BLaER1 treated with 17β-estradiol and CSF1 and Interleukin-3, amounts not matched to agents 10 nM and 100 nM (cell line): ENCODE measurements at regions not wholly inside any gene's neighbourhood (a gene's known extent, or its start where the extent isn't known, plus 50 kb on each side); places are given as distances from the start of the nearest gene placed in this dataset.
"Not testable (repeated sequence)": the region's sequence is repeated elsewhere in the genome, so short reads cannot be mapped to it uniquely, and the experiment has no call there.

Experiments used
- H3K27ac ChIP-seq, 11 experiments: shearing (Covaris generic); formaldehyde crosslinking; 2 replicates each; pipeline ENCODE4 v1.8.1; 2022
- H3K27me3 ChIP-seq, 11 experiments: shearing (Covaris generic); formaldehyde crosslinking; 2 replicates each; pipeline ENCODE4 v1.8.1; 2022
- H3K36me3 ChIP-seq, 11 experiments: shearing (Covaris generic); formaldehyde crosslinking; 2 replicates each; pipeline ENCODE4 v1.8.1; 2022
- H3K4me1 ChIP-seq, 10 experiments: shearing (Covaris generic); formaldehyde crosslinking; 2 replicates each; pipeline ENCODE4 v1.8.1; 2022
- H3K4me2 ChIP-seq, 11 experiments: shearing (Covaris generic); formaldehyde crosslinking; 2 replicates each; pipeline ENCODE4 v1.8.1; 2022
- H3K4me3 ChIP-seq, 10 experiments: shearing (Covaris generic); formaldehyde crosslinking; 2 replicates each; pipeline ENCODE4 v1.8.1; 2022
- H3K9ac ChIP-seq, 11 experiments: shearing (Covaris generic); formaldehyde crosslinking; 2 replicates each; pipeline ENCODE4 v1.8.1; 2022
- H3K9me3 ChIP-seq, 11 experiments: shearing (Covaris generic); formaldehyde crosslinking; replicated peaks in 1 of 11; 2 replicates each; pipeline ENCODE4 v1.8.1; 2022
- H4K20me1 ChIP-seq, 11 experiments: shearing (Covaris generic); formaldehyde crosslinking; 2 replicates each; pipeline ENCODE4 v1.8.1; 2022
- Cebpa-rat ChIP-seq, 11 experiments: shearing (Covaris generic); IDR thresholded peaks; 2 replicates each; pipeline ENCODE4 v1.8.1; 2022

DNA sequence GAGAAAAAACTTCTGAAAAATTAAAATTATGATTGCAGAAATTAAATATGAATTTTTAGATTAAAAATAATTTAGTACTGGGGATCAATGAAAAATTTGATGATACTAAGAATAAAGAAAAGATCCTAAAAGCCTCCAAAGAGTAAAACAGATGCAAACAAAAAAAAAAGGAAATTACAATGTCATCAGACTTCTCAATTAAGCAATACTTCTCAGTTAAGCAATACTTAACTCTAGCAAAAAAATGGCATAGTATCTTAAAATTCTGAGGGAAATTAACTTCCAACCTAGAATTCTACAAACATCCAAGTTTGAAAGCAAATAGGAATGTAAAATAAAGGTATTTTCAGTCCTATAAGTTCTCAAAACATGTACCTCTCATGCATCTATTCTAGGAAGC is 141.2 kb upstream of the INTU start:
- H3K4me1 ChIP-seq = 0 out of 20 replicates have a peak, but pooled peaks cover 0 to 4% (median 0%) of the 10 kb centered on the region in 10 experiments
- H3K27ac ChIP-seq = no peak overlapping the region
- H3K4me2 ChIP-seq = no peak overlapping the region
- H3K9ac ChIP-seq = no peak overlapping the region
- H3K27me3 ChIP-seq = no peaks in the 10 kb centered on the region
- H3K4me3 ChIP-seq = no peak overlapping the region
- no peaks in the 10 kb centered on the region for H3K36me3 ChIP-seq
- TF ChIP-seq Cebpa-rat (IDR thresholded peaks at IDR 0.05) = no peak
- H3K9me3 ChIP-seq = no peaks in the 10 kb centered on the region
- H4K20me1 ChIP-seq = no peaks in the 10 kb centered on the region

DNA sequence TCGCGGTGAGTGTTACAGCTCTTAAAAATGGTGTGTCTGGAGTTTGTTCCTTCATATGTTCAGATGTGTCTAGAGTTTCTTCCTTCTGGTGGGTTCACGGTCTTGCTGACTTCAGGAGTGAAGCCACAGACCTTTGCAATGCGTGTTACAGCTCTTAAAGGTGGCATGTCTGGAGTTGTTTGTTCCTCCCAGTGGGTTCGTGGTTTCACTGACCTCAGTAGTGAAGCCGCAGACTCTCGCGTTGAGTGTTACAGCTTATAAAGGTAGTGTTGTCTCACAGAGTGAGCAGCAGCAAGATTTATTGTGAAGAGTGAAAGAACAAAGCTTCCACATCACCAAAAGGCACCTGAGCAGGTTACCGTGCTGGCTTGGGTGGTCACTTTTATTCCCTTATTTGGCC is 135.9 kb upstream of the INTU start:
- not testable (repeated sequence) for H3K4me3 ChIP-seq, H4K20me1 ChIP-seq, H3K9ac ChIP-seq, H3K27me3 ChIP-seq, H3K4me2 ChIP-seq, H3K27ac ChIP-seq, H3K36me3 ChIP-seq
- Histone ChIP-seq H3K9me3 (peaks cover 0 to 13% (median 0%) of the 10 kb centered on the region in 11 experiments; a peak in 7 of 22 replicates), H3K4me1 (peaks cover 0 to 17% (median 0%) of the 10 kb centered on the region in 10 experiments; a peak in 3 of 20 replicates)

DNA sequence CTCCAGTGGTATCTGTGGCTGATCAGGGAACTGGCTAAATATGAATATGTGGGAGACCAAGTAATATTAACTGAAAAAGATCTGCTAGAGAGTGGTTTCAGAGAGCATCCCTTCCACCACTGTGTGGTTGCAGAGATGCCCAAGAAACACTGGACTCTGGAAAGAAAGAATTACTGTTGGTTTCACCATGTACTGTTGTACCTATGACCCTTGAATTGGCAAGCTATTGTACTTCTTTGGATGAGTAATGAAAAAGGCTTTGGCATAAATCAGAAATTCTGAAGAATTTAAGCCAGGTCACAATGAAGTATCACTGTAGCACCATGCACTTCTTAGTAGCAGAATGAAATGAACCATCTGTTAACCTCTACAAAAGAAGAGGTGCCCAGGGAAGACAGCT is 134.4 kb upstream of the INTU start:
- Histone ChIP-seq H3K9me3 (peaks cover 0 to 13% (median 0%) of the 10 kb centered on the region in 11 experiments; a peak in 7 of 22 replicates), H3K4me3 (no peak overlapping the region), H3K9ac (no peak overlapping the region), H3K27me3 (no peaks in the 10 kb centered on the region), H3K36me3 (no peaks in the 10 kb centered on the region), H3K27ac (no peak overlapping the region), H3K4me1 (peaks cover 0 to 16% (median 0%) of the 10 kb centered on the region in 10 experiments; a peak in 3 of 20 replicates), H4K20me1 (no peaks in the 10 kb centered on the region), H3K4me2 (no peak overlapping the region)
- no peak for TF ChIP-seq Cebpa-rat (IDR thresholded peaks at IDR 0.05)

DNA sequence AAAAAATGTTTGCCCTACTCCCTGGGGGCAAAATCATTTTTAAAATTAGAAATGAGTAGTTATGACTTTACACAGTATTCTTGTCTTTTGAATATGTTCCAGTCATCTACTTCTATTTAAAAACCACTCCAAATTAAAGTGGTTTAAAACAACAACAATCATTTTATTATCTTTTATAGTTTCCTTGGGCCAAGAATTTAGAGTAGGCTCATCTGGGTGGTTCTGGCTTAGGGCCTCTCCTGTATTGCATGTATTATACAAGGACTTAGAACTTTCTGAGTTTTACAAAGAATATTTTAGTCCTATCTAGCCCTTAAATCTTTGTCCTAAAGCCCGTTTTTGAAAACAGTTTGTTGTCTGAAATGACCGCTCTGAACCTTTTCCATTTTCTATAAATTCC is 132.5 kb upstream of the INTU start:
- H3K9me3 ChIP-seq = peaks cover 0 to 13% (median 0%) of the 10 kb centered on the region in 11 experiments; a peak in 7 of 22 replicates
- H3K36me3 ChIP-seq = no peaks in the 10 kb centered on the region
- no peaks in the 10 kb centered on the region for H3K27me3 ChIP-seq
- no peak overlapping the region for H3K27ac ChIP-seq
- H3K9ac ChIP-seq = no peak overlapping the region
- H3K4me2 ChIP-seq = peak overlapping the region in 2 of 11 experiments; percentile 22 to 49; a peak in 2 of 22 replicates
- peaks cover 0 to 16% (median 0%) of the 10 kb centered on the region in 10 experiments; a peak in 3 of 20 replicates for H3K4me1 ChIP-seq
- no peaks in the 10 kb centered on the region for H4K20me1 ChIP-seq
- no peak for TF ChIP-seq Cebpa-rat (IDR thresholded peaks at IDR 0.05)
- H3K4me3 ChIP-seq = no peak overlapping the region

DNA sequence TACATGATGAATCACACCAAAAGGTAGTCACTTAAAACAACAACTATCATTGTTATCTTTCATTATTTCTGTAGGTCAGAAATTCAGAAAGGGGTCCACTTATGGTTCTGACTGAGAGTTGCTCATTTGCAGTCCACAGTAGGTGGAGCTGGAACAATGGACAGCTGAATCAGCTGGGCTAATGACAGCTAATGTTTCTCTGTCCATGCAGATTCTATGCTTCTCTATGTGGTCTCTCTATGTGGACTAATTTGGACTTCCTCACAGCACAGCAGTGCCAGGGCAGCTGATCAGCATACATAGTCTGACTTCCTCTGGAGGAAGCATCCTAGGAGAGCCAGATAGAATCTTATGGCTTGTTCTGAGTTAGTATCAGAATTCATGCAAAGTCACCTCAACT is 131.7 kb upstream of the INTU start:
- peak overlapping the region in 2 of 11 experiments; percentile 22 to 49; a peak in 3 of 22 replicates for H3K4me2 ChIP-seq
- H3K4me3 ChIP-seq = no peak overlapping the region
- no peak overlapping the region for H3K27ac ChIP-seq
- H3K4me1 ChIP-seq = peaks cover 0 to 16% (median 0%) of the 10 kb centered on the region in 10 experiments; a peak in 3 of 20 replicates
- no peaks in the 10 kb centered on the region for H3K27me3 ChIP-seq
- H3K9me3 ChIP-seq = peaks cover 0 to 13% (median 0%) of the 10 kb centered on the region in 11 experiments; a peak in 7 of 22 replicates
- no peak overlapping the region for H3K9ac ChIP-seq
- H4K20me1 ChIP-seq = no peaks in the 10 kb centered on the region
- no peaks in the 10 kb centered on the region for H3K36me3 ChIP-seq
- TF ChIP-seq Cebpa-rat (IDR thresholded peaks at IDR 0.05) = no peak

DNA sequence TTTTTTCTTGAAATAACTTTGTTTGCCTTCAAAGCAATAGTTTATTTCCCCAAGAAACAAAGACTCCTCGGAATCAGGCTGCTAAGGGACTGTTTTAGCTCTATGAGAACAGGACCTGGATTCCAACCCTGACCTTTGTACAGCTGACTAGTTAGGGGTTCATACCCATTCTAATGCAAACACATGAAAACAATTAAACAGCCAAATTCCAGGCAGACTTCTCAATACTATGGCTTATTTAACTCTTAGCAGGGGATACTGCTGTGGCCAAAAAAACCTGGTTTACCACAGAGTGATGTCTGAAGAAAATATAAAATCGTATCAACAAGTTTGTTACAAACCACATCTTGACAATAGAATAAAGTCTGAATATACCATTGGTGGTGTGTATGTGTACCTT is 129.6 kb upstream of the INTU start:
- Histone ChIP-seq H3K27ac (no peak overlapping the region), H3K9me3 (no peaks in the 10 kb centered on the region; a peak in 1 of 22 replicates), H4K20me1 (no peaks in the 10 kb centered on the region), H3K9ac (no peak overlapping the region), H3K4me1 (peaks cover 0 to 16% (median 0%) of the 10 kb centered on the region in 10 experiments; a peak in 3 of 20 replicates), H3K4me3 (no peak overlapping the region), H3K4me2 (no peak overlapping the region), H3K36me3 (no peaks in the 10 kb centered on the region), H3K27me3 (no peaks in the 10 kb centered on the region)
- TF ChIP-seq Cebpa-rat (IDR thresholded peaks at IDR 0.05) = no peak

DNA sequence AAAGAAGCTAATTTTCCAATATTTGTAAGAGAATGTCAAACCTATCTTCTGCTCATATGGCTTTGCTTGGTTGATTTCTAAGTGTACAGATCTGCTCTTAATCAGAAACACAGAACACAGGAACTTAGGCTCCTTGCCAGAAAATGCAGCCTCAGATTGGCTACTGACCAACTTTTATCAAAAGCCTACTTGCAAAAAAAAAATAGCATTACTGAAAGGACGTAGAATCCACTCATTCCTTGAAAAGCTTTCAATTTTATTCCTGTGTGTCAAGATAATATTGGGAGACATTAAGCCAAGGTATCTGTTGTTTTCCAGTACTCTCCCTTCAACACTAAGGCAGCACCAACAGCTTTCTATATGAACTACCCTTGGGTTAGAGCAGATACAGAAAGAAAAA is 127.6 kb upstream of the INTU start:
- Histone ChIP-seq H3K4me3 (no peak overlapping the region), H3K4me1 (peaks cover 0 to 15% (median 0%) of the 10 kb centered on the region in 10 experiments; a peak in 3 of 20 replicates), H3K9ac (no peak overlapping the region), H4K20me1 (no peaks in the 10 kb centered on the region), H3K4me2 (no peak overlapping the region), H3K9me3 (no peaks in the 10 kb centered on the region), H3K27ac (no peak overlapping the region), H3K27me3 (no peaks in the 10 kb centered on the region), H3K36me3 (no peaks in the 10 kb centered on the region)
- TF ChIP-seq Cebpa-rat (IDR thresholded peaks at IDR 0.05) = no peak

DNA sequence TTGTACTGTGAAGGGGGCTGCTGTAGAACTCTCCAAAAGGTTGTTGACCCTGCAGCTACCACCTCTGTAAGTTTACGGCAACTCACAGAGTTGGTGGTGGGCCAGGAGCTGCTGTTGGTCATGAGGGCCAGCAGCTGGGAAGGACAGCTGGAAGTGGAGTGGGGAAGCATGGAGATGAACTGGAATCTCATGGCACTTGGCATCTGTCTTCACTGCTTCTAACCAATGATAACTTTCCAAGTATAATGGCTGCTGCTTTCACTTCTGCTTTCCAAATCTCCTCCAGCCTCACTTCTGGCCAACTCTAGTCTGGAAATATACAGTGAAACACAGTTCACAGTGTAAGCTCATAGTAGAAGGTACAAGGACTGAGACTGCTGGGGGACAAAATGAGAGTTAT is 126.5 kb upstream of the INTU start:
- H3K36me3 ChIP-seq = no peaks in the 10 kb centered on the region
- H3K4me2 ChIP-seq = no peak overlapping the region
- no peak overlapping the region for H3K4me3 ChIP-seq
- H3K9ac ChIP-seq = no peak overlapping the region
- peaks cover 0 to 4% (median 0%) of the 10 kb centered on the region in 10 experiments; a peak in 3 of 20 replicates for H3K4me1 ChIP-seq
- no peak for TF ChIP-seq Cebpa-rat (IDR thresholded peaks at IDR 0.05)
- no peaks in the 10 kb centered on the region for H3K27me3 ChIP-seq
- H4K20me1 ChIP-seq = no peaks in the 10 kb centered on the region
- H3K27ac ChIP-seq = no peak overlapping the region
- H3K9me3 ChIP-seq = no peaks in the 10 kb centered on the region

DNA sequence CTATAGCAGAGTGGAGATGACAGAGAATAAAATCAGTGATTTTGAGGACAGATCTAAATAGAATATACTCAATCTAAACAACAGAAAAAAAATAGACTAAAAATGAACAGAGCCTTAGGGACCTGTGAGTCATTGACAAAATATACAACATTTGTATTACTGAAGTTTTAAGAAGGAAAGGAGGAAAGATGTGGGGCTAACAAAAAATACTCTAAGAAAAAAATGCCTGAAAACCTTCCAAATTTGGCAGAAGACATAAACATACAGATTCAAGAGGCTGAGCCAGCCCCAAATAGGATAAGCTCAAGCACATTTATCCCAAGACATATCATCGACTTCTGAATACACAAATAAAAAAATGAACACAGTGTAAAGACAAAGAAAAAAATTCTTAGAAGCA is 123.6 kb upstream of the INTU start:
- Histone ChIP-seq H3K9me3 (no peaks in the 10 kb centered on the region), H3K4me3 (no peak overlapping the region), H3K4me1 (no peaks in the 10 kb centered on the region), H3K27me3 (no peaks in the 10 kb centered on the region), H3K36me3 (no peaks in the 10 kb centered on the region), H3K4me2 (no peak overlapping the region), H3K9ac (no peak overlapping the region), H4K20me1 (no peaks in the 10 kb centered on the region), H3K27ac (no peak overlapping the region)
- TF ChIP-seq Cebpa-rat (IDR thresholded peaks at IDR 0.05) = no peak

DNA sequence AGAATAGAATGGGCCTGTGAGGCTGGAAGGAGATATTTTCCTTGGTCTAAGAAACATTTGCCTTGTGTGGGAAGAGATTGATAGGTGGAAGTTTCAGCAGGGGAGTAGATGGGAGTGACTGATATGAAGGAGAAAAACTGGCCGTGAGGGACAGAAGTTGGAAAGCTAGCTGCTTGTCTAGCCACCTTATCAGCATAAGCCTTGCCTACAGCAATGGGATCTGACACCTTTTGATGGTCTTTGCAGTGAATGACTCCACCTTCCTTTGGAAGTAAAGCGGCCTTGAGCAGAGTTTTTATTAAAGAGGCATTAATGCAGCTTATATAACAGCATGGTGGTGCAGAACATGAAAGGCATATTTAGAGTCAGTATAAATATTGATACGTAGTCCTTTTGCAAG is 120.1 kb upstream of the INTU start:
- H3K27me3 ChIP-seq, H3K9me3 ChIP-seq, H4K20me1 ChIP-seq, H3K4me3 ChIP-seq, H3K27ac ChIP-seq, H3K4me2 ChIP-seq, H3K4me1 ChIP-seq, H3K9ac ChIP-seq, H3K36me3 ChIP-seq: not testable (repeated sequence)

DNA sequence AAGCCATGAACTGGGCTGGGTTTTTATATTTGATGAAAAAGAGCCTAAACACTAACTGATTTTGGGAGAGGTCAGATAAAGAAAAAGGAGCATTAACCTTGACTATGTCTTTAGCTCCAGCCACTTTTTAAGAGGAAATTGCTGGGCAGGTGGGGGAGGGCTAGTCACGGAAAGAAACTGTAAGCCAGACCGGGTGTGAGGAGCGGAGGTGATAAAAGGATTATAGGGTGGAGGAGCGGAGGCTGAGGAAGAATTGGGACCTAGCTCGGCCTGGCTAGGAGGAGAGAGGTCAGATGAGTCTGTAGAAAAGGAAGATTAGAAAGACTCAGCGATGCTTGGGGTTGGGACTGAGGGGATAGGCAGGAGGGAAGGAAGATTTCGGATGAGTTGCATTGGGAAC is 117.5 kb upstream of the INTU start:
- H3K9me3 ChIP-seq, H3K9ac ChIP-seq, H3K4me2 ChIP-seq, H4K20me1 ChIP-seq, H3K4me3 ChIP-seq, H3K4me1 ChIP-seq, H3K36me3 ChIP-seq, H3K27ac ChIP-seq, H3K27me3 ChIP-seq: not testable (repeated sequence)
